TTC549 (cell line): ENCODE measurements at regions not wholly inside any gene's neighbourhood (a gene's known extent, or its start where the extent isn't known, plus 50 kb on each side); places are given as distances from the start of the nearest gene placed in this dataset.

ENCODE experiments used
- FAIRE-seq: peaks from 2 replicates; lab custom pipeline; 2012; peaks lifted over from hg19 to GRCh38; lab: Jason Lieb, UNC

DNA sequence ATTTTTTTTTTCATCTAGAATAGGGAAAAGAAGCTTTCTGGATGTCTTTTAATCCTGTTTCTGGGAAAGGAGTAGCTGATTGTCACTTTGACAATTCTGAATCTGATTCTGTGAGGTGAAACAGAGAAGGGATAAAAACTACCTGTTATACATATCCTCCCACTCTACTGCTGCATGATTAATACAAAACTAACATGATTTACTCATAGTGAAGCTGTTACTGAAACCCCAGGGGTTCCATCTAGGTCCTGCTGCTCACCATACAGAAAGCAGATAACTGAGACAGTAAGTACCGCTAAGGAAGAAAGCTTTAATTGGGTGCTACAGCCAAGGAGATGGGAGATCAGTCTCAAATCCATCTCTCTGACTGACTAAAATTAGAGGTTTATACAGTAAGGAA, 610.9 kb upstream of the ALCAM start:
- FAIRE-seq = no peak

DNA sequence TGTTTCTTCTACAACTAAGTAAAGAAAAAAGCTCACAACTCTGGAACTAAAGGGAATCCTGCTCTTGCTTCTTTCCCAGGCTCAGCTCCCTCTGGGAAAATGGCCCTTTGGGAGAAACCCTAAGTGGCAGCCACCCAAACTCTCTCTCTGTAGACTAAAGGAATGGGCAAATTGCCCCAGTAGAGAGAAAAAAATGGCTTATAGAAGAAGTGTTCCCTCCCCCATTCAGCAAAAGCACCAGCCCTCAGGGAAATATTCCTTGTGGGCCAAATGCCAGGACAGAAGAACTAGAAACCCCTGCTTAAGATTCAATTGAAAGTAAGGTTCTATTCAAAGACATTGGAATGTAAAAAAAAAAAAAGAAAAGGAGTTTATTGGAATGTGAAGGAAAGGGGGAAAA, 603.7 kb upstream of the ALCAM start:
- no peak for FAIRE-seq

DNA sequence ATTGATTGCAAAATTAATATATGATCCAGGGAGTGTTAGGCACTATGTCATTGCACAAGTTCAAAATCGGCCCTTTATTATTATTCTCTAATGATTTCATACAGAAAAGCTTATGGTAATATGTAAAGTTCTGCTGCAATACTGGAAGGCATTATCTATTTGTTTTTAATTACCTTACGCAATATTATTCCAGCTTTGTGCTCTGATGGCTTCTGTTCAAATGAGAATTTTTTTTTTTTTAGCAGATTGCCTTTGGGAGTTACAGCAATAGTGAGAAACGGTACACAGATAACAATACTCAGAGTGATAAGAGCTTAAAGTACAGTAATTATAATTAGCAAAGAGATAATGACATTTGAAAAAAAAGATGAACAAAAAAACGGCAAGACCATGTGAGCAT, 602.2 kb upstream of the ALCAM start:
- no peak for FAIRE-seq

DNA sequence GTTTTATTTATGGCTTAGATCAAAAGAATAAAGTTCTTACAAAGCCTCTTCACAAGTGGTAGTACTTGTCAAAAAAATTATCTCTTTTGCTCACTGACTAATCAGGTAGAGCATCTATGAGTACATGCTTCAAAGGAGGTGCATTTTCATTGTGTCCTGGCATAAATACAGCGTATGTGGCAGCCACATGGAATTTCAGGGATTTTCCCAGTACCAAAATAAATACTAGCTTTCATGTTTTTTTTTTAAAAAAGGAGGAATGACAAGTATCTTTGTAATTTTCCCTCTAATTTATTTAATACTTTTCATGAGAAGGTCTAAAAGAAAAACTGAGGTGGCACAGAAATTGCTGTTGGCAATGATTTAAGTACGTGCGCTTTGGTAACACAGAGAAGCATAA, 597.8 kb upstream of the ALCAM start:
- FAIRE-seq = no peak

DNA sequence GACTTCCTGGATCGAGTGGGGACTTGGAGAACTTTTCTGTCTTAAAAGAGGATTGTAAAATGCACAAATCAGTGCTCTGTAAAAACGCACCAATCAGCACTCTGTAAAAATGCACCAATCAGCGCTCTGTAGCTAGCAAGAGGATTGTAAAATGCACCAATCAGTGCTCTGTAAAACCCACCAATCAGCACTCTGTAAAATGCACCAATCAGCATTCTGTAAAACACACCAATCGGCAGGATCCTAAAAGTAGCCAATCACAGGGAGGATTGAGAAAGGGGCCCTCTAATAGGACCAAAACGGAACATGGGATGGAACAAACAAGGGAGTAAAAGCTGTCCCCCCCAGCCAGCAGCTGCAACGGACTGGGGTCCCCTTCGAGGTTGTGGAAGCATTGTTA, 587.4 kb upstream of the ALCAM start:
- FAIRE-seq = no peak

DNA sequence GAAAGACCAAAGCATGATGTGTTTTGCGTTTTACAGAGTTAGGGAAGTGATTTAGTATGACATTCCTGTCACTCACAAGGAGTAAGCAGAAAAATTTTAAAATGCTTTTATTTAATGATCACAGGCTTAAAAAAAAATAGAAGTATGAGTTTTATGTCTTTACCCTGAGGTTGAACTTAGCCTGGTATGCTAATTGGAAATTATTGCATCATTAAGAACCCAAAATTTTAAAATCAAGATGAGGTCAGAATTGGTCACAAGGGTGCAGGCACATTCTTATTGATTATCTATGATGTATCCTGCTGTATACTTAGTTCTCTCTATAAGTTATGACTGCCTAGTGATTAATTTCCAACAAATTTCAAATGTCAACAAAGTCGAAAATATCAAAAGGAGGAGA, 585.6 kb upstream of the ALCAM start:
- FAIRE-seq = no peak

DNA sequence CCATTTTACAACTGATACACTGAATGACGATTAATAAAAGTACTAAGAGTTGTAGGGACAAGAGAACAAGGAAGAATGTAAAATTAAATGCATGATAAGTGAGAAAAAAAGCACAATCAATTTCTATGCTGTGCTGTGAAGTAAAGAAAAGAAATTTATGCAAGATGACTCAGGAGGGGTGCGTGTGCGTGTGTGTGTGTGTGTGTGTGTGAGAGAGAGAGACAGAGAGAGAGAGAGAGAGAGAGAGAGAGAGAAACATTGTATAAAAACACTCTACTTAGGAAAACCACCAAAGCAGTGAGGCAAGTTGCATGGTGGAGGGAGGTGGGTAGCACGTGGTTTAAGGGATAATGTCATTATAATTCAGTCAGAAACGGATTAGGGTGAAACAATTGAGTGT, 580.8 kb upstream of the ALCAM start:
- FAIRE-seq = no peak

DNA sequence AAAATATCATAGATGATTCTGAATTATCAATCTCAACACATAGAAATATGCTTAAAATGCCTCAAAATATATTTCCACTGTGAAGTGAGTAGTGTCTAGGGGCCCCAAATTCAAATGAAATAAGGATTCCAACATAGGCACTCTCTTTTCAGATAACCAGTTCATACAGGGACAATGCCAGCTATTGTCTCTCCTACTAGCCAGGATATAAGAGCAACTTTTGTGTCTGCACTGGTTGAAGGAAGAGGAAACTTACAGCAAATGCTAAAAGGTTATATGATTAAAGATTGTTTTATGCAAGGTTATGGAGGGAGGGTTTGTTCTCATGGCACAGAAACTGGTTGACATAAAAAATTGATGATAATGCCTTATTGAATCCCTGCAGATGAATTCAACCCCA, 579.4 kb upstream of the ALCAM start:
- FAIRE-seq = no peak

DNA sequence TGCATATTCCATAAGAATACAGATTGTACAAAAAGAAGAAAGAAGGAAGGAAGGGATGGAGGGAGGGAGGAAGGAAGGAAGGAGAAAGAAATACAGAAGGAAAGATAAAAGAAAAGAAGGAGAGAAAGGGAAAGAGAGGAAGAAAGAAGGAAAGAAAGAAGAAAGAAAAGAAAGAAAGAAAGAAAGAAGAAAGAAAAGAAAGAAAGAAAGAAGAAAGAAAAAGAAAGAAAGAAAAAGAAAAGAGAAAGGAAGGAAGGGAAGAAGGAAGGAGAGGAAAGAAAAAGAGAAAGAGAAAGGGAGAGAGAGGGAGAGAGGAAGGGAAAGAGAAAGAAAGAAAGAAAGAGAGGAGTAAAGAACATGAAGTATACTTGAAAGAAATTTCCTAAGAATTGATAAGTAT, 577.9 kb upstream of the ALCAM start:
- no peak for FAIRE-seq

DNA sequence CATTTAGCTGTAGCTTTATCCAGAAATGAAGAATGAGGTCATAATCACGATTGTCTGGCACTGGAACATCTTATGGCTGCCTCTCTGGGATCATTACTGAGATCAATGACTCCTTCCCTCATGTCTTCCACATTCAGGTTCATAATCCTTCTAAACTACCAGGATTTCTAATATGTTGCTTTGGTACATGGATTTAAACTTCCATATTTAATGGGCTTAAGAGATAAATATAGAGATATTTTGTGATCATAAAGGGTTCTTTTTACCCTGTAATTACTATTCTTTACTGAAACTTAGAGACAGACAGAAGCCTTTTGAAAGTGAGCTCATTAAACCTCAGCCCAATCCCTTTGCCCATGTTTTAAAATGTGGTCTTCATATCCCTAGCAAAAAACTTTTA, 575.4 kb upstream of the ALCAM start:
- no peak for FAIRE-seq

DNA sequence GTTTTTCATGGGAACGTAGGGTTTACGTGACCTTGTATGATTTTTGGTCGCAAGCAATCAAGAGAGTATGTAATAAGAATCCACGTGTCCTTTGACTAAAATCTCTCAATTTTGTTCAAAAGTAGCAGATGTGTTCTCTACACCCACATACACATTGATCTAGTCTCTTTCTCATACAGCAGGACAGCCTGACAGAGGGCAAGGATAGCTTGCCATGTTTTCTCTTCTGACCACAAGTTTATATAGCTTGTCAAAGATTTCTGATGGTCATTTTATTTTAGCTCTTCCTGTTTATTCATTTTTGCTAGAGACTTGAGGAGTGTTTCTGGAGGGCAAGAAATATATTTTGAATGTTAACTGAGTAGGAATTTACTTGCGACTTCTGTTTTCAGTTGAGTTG, 570.2 kb upstream of the ALCAM start:
- FAIRE-seq = no peak

DNA sequence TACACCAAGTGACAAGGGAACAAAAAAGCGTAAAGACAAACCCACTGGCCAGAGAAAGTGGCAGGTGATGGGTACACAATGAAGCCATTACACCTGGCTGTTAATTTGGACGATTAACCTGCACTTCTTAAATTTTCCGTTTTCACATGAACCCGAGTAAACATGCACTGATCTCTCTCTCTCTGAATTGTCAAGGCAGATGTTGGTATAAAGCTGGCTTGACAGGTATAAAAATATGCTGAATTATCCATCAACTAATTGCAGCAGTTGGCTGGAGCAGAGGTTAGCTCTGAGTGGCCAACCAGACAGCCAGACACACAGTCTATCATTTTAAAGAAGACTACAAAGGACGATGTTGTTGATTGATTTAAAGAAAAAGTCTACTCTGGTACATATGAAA, 561.7 kb upstream of the ALCAM start:
- no peak for FAIRE-seq

DNA sequence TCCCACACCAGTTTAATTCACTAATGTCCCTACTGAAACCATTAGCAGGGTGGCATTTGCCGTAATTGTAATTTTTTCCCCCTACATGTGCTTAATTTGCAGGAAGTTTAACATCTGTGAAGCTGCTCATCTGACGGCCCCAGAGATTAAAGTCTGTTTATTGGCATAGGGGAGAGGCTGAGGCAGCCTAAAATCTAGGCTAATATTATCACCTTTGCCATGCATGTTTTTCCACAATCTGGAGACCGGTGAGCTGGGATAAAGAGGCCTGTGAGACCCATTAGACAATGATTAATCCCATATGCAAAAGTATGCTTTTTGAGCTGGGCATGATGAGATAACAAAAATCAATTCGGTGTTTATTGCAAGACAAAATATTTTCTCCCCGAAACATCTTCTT, 561.2 kb upstream of the ALCAM start:
- no peak for FAIRE-seq

DNA sequence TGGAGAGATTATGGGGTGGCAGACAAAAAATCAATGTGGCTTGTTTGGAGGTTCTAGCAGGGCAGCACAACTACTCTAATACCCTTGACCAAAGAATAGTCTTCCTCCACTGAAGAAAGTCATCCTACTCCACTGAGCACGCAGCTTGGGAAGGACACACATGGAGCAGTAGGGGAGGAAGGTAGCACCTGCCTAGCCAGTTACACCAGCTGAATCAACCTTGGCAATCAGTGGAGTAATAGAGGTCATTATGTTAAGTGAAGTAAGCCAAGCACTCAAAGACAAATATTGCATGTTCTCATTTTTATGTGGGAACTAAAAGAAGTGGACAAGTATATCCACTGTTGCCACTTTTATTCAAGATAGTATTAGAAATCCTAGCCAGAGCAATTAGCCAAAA, 555.8 kb upstream of the ALCAM start:
- FAIRE-seq = no peak

DNA sequence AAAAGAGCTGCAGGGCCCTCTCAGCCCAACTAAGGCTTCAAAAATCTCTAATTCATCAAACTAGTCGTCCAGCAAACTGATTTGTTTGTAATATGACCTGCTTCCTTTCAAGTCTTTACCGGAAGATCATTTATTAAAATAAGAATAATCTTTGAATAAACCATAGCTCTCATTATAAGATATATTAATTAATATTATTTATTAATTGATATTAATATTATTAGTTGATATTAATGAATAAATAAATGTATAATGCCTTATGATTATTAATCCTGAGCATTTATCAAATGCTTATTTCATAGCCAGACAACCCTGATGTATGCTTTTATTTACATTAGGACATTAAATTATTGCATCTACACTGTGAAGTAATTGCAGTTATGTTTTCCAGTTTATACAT, 550.7 kb upstream of the ALCAM start:
- no peak for FAIRE-seq

DNA sequence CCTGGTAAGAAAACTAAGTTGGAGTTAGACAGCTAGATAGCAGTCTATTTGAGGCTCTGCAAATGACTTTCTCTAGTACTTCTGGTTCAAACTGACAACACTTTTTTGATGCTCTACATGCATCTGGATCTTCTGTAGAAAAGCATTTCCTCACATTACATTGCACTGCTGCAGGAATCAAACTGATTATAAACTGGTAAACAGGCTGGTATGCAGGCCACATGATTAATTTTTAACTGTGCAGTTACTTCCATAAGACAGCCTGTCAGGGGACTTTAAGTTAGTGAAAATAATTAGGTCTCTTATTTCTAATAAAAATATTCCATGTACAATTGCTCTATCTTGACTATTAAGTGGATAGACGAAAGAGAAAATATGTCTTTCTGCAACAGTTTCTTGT, 550.0 kb upstream of the ALCAM start:
- FAIRE-seq = no peak

DNA sequence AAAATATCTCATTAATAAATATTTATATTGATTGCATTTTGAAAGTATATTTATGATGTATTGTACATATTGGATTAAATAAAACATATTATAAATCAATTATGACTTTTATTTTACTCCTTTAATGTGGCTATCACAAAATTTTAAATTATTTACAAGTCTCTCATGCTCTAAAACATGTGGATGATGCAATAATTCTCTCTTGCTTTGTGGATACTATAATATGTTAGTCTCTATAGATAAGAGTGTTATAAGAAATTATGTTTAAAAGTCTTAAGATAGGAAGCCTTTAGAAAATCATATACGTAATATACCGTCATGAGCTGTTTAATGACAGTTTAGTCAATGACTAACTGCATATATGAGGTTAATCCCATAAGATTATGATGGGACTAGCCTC, 547.4 kb upstream of the ALCAM start:
- FAIRE-seq = no peak

DNA sequence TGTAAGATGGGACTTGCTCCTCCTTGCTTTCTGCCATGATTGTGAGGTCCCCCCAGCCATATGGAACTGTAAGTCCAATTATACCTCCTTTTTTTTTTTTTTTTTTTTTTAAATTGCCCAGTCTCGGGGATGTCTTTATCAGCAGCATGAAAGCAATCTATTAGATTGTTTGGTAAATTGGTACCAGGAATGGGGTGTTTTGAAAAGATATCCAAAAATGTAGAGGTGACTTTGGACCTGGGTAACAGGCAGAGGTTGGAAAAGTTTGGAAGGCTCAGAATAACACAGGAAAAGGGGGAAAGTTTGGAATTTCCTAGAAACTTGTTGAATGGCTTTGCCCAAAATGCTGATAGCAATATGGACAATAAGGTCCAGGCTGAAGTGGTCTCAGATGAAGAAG, 545.8 kb upstream of the ALCAM start:
- FAIRE-seq = no peak

DNA sequence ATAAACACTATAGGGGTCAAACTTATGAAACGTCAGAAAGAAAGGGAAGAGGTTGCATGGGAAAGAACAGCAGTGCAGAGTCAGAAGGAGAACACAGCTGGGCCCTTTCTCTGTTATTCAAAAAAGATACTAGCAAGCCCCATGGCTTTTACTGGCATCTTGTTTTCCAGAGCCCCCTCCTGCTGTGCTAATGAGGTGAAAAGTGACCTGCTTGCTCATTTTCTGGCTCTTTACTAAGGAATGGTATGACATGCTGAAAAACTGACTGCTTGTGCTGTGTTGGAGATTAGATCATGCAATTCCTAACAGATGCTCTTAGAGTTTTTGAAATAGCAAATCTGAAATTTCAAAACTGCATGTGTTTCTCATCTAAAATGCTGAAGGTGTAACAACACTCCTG, 541.6 kb upstream of the ALCAM start:
- no peak for FAIRE-seq

DNA sequence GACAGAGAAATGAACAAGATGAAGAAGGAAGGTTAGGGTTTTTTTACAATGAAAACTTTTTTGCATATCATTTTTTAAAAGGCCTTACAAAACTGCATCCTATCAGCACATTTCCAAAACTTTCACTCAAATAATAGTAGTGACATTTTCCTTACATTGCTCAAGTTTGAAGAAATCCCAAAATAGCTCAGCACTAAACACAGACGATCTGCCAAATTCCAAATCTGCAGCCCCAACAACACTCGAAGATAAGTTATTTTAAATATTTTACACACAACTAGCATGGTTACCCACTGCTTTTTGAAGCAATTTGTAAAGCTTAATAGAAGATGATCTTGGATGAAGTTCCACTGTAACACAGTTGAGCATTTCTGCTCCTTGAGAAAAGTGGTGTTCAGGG, 535.6 kb upstream of the ALCAM start:
- no peak for FAIRE-seq

DNA sequence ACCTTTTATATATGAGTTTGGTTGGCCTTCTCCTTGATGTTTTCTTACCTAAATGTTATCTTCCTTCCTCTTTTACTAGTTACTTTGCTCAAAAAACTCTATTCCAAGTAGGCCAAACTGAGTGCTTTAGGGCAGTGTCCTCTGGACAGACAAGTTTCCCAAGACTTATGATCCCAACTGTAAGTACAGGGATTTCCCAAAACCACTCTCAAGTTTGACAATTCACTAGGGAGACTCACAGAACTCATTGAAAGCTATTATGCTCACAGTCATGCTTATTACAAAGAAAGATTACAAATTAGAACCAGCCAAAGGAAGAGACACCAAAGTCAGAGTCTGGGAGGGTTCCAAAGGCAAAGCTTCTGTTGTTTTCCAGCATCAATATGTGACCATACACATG, 534.2 kb upstream of the ALCAM start:
- FAIRE-seq = no peak

DNA sequence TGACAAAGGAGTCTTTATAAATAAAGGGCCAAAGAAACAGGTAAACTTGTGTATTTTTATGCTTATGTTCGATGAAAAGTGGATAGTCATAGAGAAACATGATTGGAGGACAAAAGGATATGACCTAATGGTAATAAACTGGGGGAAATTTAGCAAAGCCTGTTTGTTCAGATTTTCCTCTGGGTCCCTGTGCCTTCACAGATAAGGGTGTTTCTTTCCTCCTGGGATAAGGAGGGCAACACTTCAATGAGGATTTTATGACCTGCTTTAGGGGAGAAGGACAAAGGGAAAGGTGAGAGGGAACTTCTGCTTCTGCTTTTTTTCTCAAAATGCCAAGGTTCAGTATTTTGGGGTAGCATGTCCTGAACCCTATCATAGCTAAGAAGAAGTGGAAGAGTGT, 531.3 kb upstream of the ALCAM start:
- FAIRE-seq = no peak

DNA sequence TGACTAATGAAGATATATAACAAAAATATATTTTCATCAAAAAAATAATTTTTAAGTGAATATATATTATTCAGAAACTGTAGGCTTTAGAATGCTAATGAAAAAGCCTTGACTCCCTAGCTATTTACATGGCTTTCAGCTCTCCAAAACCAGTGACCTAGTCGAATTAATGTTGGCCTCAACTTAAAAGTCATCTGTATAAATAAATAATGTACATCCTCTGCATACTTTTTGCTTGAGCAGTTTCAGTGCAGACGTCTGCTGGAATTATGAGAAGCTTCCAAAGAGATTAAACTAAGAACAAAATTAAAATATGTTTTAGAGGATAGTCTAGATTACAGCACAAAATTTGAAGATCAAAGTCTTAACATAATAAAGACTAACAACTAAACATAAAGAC, 520.4 kb upstream of the ALCAM start:
- no peak for FAIRE-seq

DNA sequence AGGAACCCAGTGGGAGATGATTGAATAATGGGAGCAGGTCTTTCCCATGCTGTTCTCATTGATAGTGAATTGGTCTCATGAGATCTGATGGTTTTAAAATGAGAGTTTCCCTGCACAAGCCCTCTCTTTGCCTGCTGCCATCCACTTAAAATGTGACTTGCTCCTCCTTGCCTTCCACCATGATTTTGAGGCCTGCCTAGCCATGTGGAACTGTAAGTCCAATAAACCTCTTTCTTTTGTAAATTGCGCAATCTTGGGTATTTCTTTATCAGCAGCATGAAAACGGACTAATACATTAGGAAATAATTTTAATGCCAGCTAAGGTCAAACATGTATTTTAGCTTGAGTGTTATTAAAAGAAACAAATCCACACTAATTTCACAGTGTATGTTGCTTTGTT, 517.6 kb upstream of the ALCAM start:
- no peak for FAIRE-seq

DNA sequence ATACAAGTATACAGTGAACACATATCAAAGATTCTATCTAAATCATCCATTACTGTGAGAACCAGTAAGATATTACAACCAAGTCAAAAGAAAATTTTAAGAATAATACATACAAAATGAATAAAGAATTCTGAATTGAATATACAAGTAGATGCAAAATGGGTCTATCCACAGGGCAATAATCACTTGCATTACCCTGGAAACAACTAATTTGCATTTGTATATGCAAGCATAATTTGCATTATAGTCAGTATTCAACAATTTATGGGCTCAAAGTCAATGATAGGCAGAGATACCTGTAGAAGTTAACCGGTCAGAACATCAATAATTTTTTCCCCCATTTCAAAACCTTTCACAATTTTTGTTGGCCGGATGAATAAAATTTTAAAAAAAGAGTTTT, 512.2 kb upstream of the ALCAM start:
- FAIRE-seq = no peak

DNA sequence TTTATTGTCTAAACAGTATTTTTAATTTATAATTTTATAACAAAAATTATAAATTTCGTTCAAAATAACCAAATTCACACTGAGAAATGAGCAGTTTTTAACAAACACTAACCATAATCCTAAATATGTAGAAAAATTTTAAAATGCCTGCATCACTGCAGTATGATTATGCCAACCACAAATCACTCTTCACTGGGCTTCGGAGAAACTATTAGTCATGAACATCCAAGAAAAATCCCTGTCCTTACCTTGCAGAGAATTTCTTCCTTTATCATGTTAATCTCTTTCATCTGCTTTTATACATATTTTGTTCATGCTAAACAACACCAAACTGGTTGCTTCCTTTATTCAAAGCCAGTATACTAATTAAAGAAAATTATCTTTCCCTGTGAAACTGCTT, 511.0 kb upstream of the ALCAM start:
- FAIRE-seq = no peak
